Tibial artery (tissue), 4 donors: ENCODE measurements at regions not wholly inside any gene's neighbourhood (a gene's known extent, or its start where the extent isn't known, plus 50 kb on each side); places are given as distances from the start of the nearest gene placed in this dataset.

ENCODE experiments used
- DNase-seq, 2 donors: peaks; one replicate each; pipeline ENCODE4 v3.0.0-alpha.2; 2019
- H3K27ac ChIP-seq, 2 donors: fragments of 200-600 bp; sonication (generic) in 1 of 2; 1 replicate in 1 of 2; 2 replicates in 1 of 2; pipeline ENCODE4 v1.5.1; 2018 to 2019; ENCODE audit warnings: mild to moderate bottlenecking in 1 of 2
- H3K27me3 ChIP-seq, 2 donors: fragments of 200-600 bp; sonication (generic) in 1 of 2; one replicate each; pipeline versions ENCODE4 v1.5.1 to v1.6.0; 2016 to 2019
- H3K36me3 ChIP-seq, 3 donors: fragments of 200-600 bp; sonication (generic) in 2 of 3; one replicate each; pipeline ENCODE4 v1.5.1; 2016 to 2019; ENCODE audit warnings: mild to moderate bottlenecking in 2 of 3
- H3K4me1 ChIP-seq, 4 donors: fragments of 200-600 bp; sonication (generic) in 2 of 4; 1 replicate in 3 of 4; 2 replicates in 1 of 4; pipeline ENCODE4 v1.5.1; 2016 to 2019
- H3K4me3 ChIP-seq, 2 donors: fragments of 200-600 bp; sonication (generic) in 1 of 2; 1 replicate in 1 of 2; 2 replicates in 1 of 2; pipeline ENCODE4 v1.5.1; 2018 to 2019; ENCODE audit warnings: mild to moderate bottlenecking in 2 of 2
- H3K9me3 ChIP-seq, 3 donors: fragments of 200-600 bp; sonication (generic) in 1 of 3; one replicate each; pipeline ENCODE4 v1.5.1; 2016 to 2019
- CTCF ChIP-seq, 2 experiments: fragments of 200-600 bp in 1 of 2; fragments of 450-650 bp in 1 of 2; IDR thresholded peaks; one replicate each; pipeline ENCODE4 v1.5.1; 2017 to 2019; ENCODE audit warnings: antibody characterized with exemption in 2 of 2, mild to moderate bottlenecking in 1 of 2, moderate library complexity in 1 of 2
- intact Hi-C: fragments of 100-400 bp; cut with DNase I; formaldehyde crosslinking; loops from one replicate; pipeline ENCODE4 v1.15.0; 2023; ENCODE audit warnings: low total_unique reads

GRCh38 chr14:61203081-61203753 lies 77.9 kb downstream of the TMEM30B start:
- Histone ChIP-seq H3K36me3 (no peaks in the 10 kb centered on the region), H3K4me3 (no peak overlapping the region), H3K4me1 (no peaks in the 10 kb centered on the region), H3K9me3 (no peaks in the 10 kb centered on the region), H3K27ac (no peak overlapping the region), H3K27me3 (no peaks in the 10 kb centered on the region)
- intact Hi-C loops: no loop called here
- no peak for DNase-seq
- TF ChIP-seq CTCF (IDR thresholded peaks at IDR 0.05): no peak

DNA sequence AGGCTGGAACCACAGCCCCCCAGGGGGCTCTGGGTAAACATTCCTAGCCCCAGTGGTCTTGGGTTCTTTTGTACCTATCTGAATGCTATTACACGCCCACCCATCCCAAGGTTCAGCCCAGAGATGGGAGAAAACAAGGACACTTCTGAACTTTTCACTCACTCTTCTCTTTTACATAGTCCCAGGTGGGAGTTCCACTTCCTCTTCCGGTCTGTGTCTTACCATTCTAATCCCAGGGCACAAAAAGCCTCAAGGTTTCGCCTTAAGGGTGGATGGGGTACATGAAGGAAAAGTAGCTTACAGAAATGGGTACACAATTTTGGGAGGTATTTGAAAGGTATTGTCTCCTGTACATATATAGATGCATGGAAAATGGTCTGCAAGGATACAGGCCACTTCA lies 79.0 kb downstream of the TMEM30B start:
- H3K4me1 ChIP-seq: no peaks in the 10 kb centered on the region
- H3K27me3 ChIP-seq: no peaks in the 10 kb centered on the region
- no peaks in the 10 kb centered on the region for H3K36me3 ChIP-seq
- no peak for DNase-seq
- no peaks in the 10 kb centered on the region for H3K9me3 ChIP-seq
- intact Hi-C loops: no loop called here
- no peak overlapping the region for H3K4me3 ChIP-seq
- no peak for TF ChIP-seq CTCF (IDR thresholded peaks at IDR 0.05)
- H3K27ac ChIP-seq: no peak overlapping the region

DNA sequence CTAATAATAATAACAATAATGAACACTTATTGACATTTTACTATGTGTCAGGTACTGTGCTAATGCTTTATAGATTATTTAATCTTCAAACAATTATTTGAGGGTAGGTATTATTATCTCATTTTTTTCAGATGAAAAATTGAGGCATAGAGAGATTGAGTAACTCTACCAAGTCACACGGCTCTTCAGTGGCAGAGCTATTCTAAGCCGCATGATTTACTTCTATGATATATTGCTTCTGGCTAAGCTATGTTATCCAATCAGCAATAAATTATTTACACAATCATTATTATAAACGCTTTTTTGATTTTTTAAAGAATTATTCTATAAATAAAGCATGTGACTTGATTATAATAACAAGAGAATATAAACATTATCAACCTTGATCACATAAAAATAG lies 80.0 kb downstream of the TMEM30B start:
- Histone ChIP-seq H3K4me3 (no peak overlapping the region), H3K36me3 (no peaks in the 10 kb centered on the region), H3K27me3 (no peaks in the 10 kb centered on the region), H3K9me3 (no peaks in the 10 kb centered on the region), H3K27ac (no peak overlapping the region), H3K4me1 (no peaks in the 10 kb centered on the region)
- DNase-seq: no peak
- TF ChIP-seq CTCF (IDR thresholded peaks at IDR 0.05): no peak
- intact Hi-C loops: no loop called here

GRCh38 chr14:61197416-61197815 lies 83.7 kb downstream of the TMEM30B start:
- no peak for TF ChIP-seq CTCF (IDR thresholded peaks at IDR 0.05)
- no peaks in the 10 kb centered on the region for H3K9me3 ChIP-seq
- DNase-seq: no peak
- H3K27ac ChIP-seq: no peak overlapping the region
- H3K27me3 ChIP-seq: no peaks in the 10 kb centered on the region
- intact Hi-C loops: loop anchor here (10.0 kb wide), 1 partner anchor 563 kb away; no protein-coding TSS in a partner anchor
- no peak overlapping the region for H3K4me3 ChIP-seq
- H3K4me1 ChIP-seq: no peaks in the 10 kb centered on the region
- H3K36me3 ChIP-seq: no peaks in the 10 kb centered on the region

GRCh38 chr14:61196792-61197191 lies 84.3 kb downstream of the TMEM30B start:
- no peaks in the 10 kb centered on the region for H3K36me3 ChIP-seq
- no peak overlapping the region for H3K4me3 ChIP-seq
- H3K9me3 ChIP-seq: no peaks in the 10 kb centered on the region
- no peak for DNase-seq
- TF ChIP-seq CTCF (IDR thresholded peaks at IDR 0.05): peak in 1 of 2 experiments; percentile 23
- intact Hi-C loops: loop anchor here (10.0 kb wide), 1 partner anchor 562 kb away; no protein-coding TSS in a partner anchor
- H3K27me3 ChIP-seq: no peaks in the 10 kb centered on the region
- no peaks in the 10 kb centered on the region for H3K4me1 ChIP-seq
- H3K27ac ChIP-seq: no peak overlapping the region
